ENCODE measurements at regions not wholly inside any gene's neighbourhood (a gene's known extent, or its start where the extent isn't known, plus 50 kb on each side); places are given as distances from the start of the nearest gene placed in this dataset.

GRCh38 chr17:79273660-79274059, 199.0 kb downstream of the ENGASE start:
- CTCF ChIA-PET = interaction anchor here (0.6 to 1.8 kb wide), 8 partner anchors 15 to 339 kb away, joined by 3 to 4 read pairs (median 3); no protein-coding TSS in a partner anchor
- POLR2A ChIA-PET = interaction anchor here (0.6 kb wide), 1 partner anchor 336 kb away, joined by 3 read pairs; no protein-coding TSS in a partner anchor
- no peak for FAIRE-seq
- DNase-seq (ENCODE audit: low read depth in 1 of 2, low spot score in 1 of 2) = no peak
- TF ChIP-seq HMGXB4 (CRISPR knock-in tag; IDR thresholded peaks at IDR 0.05; ENCODE audit: borderline replicate concordance) = no peak
- no peak for TF ChIP-seq RCOR1 (IDR thresholded peaks at IDR 0.05; ENCODE audit: low read depth, low read length)
- TF ChIP-seq SMC3 (IDR thresholded peaks at IDR 0.05) = no peak
- TF ChIP-seq TFCP2L1 (CRISPR knock-in tag; IDR thresholded peaks at IDR 0.05) = no peak
- no peak for TF ChIP-seq E2F6 (IDR thresholded peaks at IDR 0.05; ENCODE audit: borderline replicate concordance, low read depth)
- no peak for TF ChIP-seq ELK1 (IDR thresholded peaks at IDR 0.05; ENCODE audit: low read depth, low read length)
- TF ChIP-seq KDM5A (IDR thresholded peaks at IDR 0.05) = no peak
- TF ChIP-seq NR3C1 (IDR thresholded peaks at IDR 0.05) = no peak
- TF ChIP-seq JUN (IDR thresholded peaks at IDR 0.05) = no peak
- Histone ChIP-seq H3K4me3 (no peak overlapping the region), H3K4me1 (peaks cover 12% of the 10 kb centered on the region), H3K27ac (no peak overlapping the region), H3K4me2 (0 out of 3 replicates have a peak overlapping the region, but pooled peaks have one; percentile 6), H3K9me3 (no peaks in the 10 kb centered on the region)
- no peak for ATAC-seq
- WGBS (ENCODE audit: missing lambda C conversion rate) = 80% methylated on average over 8 of the region's 8 CpGs

- CTCF ChIA-PET = no interaction called here
- no peak overlapping the region for H3K27ac ChIP-seq
- WGBS (ENCODE audit: missing lambda C conversion rate) = 50% methylated on average over 9 of the region's 9 CpGs
- no peak for FAIRE-seq
- POLR2A ChIA-PET = no interaction called here
- ATAC-seq = peak; percentile 32 to 42; a peak in 4 of 6 replicates
- no peak overlapping the region for H3K4me3 ChIP-seq
- peaks cover 12% of the 10 kb centered on the region for H3K4me1 ChIP-seq
- TF ChIP-seq ESRRA (IDR thresholded peaks at IDR 0.05; ENCODE audit: borderline replicate concordance, low read length) = no peak
- TF ChIP-seq CEBPB (IDR thresholded peaks at IDR 0.05) = no peak
- no peaks in the 10 kb centered on the region for H3K9me3 ChIP-seq
- peak; percentile 29 to 71 for DNase-seq (ENCODE audit: low read depth in 1 of 2, low spot score in 1 of 2)
- H3K4me2 ChIP-seq = peak overlapping the region; percentile 6; the same call in 1 of the 3 replicates
These were observed 198.1 kb downstream of the ENGASE start for GRCh38 chr17:79272666-79273219.

GRCh38 chr17:79272220-79272619, 197.6 kb downstream of the ENGASE start:
- no peak overlapping the region for H3K4me3 ChIP-seq
- DNase-seq (ENCODE audit: low read depth in 1 of 2, low spot score in 1 of 2) (no peak), FAIRE-seq (no peak), ATAC-seq (no peak)
- ChIA-PET POLR2A (no interaction called here), CTCF (no interaction called here)
- H3K4me1 ChIP-seq = peaks cover 12% of the 10 kb centered on the region
- WGBS (ENCODE audit: missing lambda C conversion rate) = 71% methylated on average over 8 of the region's 9 CpGs
- H3K27ac ChIP-seq = no peak overlapping the region
- no peaks in the 10 kb centered on the region for H3K9me3 ChIP-seq
- TF ChIP-seq EHMT2 (IDR thresholded peaks at IDR 0.05; ENCODE audit: low read depth) (no peak), ZFP36 (IDR thresholded peaks at IDR 0.05; ENCODE audit: borderline replicate concordance, partially characterized antibody) (no peak), E2F6 (IDR thresholded peaks at IDR 0.05; ENCODE audit: borderline replicate concordance, low read depth) (no peak)
- no peak overlapping the region; the same call in 2 of the 3 replicates for H3K4me2 ChIP-seq

- no peak overlapping the region for H3K27ac ChIP-seq
- no peak for ATAC-seq
- peaks cover 12% of the 10 kb centered on the region for H3K4me1 ChIP-seq
- CTCF ChIA-PET = interaction anchor here (0.9 to 4.5 kb wide), 3 partner anchors 11 to 123 kb away, joined by 4 to 20 read pairs (median 4); no protein-coding TSS in a partner anchor
- TF ChIP-seq ZSCAN20 (CRISPR knock-in tag; IDR thresholded peaks at IDR 0.05) (no peak), SMC3 (IDR thresholded peaks at IDR 0.05) (no peak), SREBF2 (IDR thresholded peaks at IDR 0.05) (no peak), RFX5 (IDR thresholded peaks at IDR 0.05) (no peak), CEBPB (IDR thresholded peaks at IDR 0.05) (no peak), ATOH8 (CRISPR knock-in tag; IDR thresholded peaks at IDR 0.05; ENCODE audit: low read depth) (no peak), PBX3 (IDR thresholded peaks at IDR 0.05) (no peak), EHMT2 (IDR thresholded peaks at IDR 0.05; ENCODE audit: low read depth) (no peak), FOSL2 (IDR thresholded peaks at IDR 0.05) (no peak), FOSL2 (CRISPR knock-in tag; IDR thresholded peaks at IDR 0.05) (no peak)
- 71% methylated on average over 5 of the region's 5 CpGs for WGBS (ENCODE audit: missing lambda C conversion rate)
- H3K4me2 ChIP-seq = no peak overlapping the region
- no peak for FAIRE-seq
- POLR2A ChIA-PET = no interaction called here
- no peak overlapping the region for H3K4me3 ChIP-seq
- DNase-seq (ENCODE audit: low read depth in 1 of 2, low spot score in 1 of 2) = no peak
- no peaks in the 10 kb centered on the region for H3K9me3 ChIP-seq
These were observed 195.0 kb downstream of the ENGASE start for GRCh38 chr17:79269620-79270019.

All from A549 (cell line).